Tibial nerve (tissue), 4 donors: ENCODE measurements at regions not wholly inside any gene's neighbourhood (a gene's known extent, or its start where the extent isn't known, plus 50 kb on each side); places are given as distances from the start of the nearest gene placed in this dataset.
A peak's percentile ranks its signal among the peaks of the same experiment; 100 is the strongest.

Experiments
- DNase-seq, 2 donors: peaks; one replicate each; pipeline ENCODE4 v3.0.0-alpha.2; 2019; ENCODE audit warnings: low spot score in 2 of 2
- H3K27ac ChIP-seq, 4 donors: fragments of 200-600 bp; sonication (generic) in 3 of 4; one replicate each; pipeline ENCODE4 v1.5.1; 2017 to 2019; ENCODE audit warnings: mild to moderate bottlenecking in 1 of 4
- H3K27me3 ChIP-seq, 2 donors: fragments of 200-600 bp; sonication (generic) in 1 of 2; one replicate each; pipeline versions ENCODE4 v1.5.1 to v1.6.0; 2017 to 2019
- H3K36me3 ChIP-seq, 3 donors: fragments of 200-600 bp; sonication (generic); one replicate each; pipeline ENCODE4 v1.5.1; 2018 to 2019
- H3K4me1 ChIP-seq, 4 donors: fragments of 200-600 bp; sonication (generic) in 3 of 4; one replicate each; pipeline ENCODE4 v1.5.1; 2017 to 2019
- H3K4me3 ChIP-seq, 4 donors: fragments of 200-600 bp; sonication (generic) in 3 of 4; one replicate each; pipeline ENCODE4 v1.5.1; 2017 to 2019; ENCODE audit warnings: mild to moderate bottlenecking in 1 of 4, moderate library complexity in 1 of 4
- H3K9me3 ChIP-seq, 4 donors: fragments of 200-600 bp; sonication (generic) in 3 of 4; one replicate each; pipeline ENCODE4 v1.5.1; 2017 to 2019
- CTCF ChIP-seq, 5 experiments: fragments of 200-600 bp in 3 of 5; fragments of 450-650 bp in 2 of 5; sonication (generic) in 3 of 5; IDR thresholded peaks; one replicate each; pipeline ENCODE4 v1.5.1; 2016 to 2019; ENCODE audit warnings: antibody characterized with exemption in 5 of 5, mild to moderate bottlenecking in 3 of 5, moderate library complexity in 2 of 5
- EP300 ChIP-seq, 2 donors: sonication (generic); formaldehyde crosslinking; IDR thresholded peaks; one replicate each; pipeline ENCODE4 v1.6.1; 2017; ENCODE audit warnings: antibody characterized with exemption in 2 of 2, mild to moderate bottlenecking in 1 of 2
- POLR2A ChIP-seq, 2 donors: fragments of 450-650 bp; IDR thresholded peaks; one replicate each; pipeline ENCODE4 v1.6.1; 2017; ENCODE audit warnings: antibody characterized with exemption in 2 of 2, mild to moderate bottlenecking in 2 of 2, moderate library complexity in 2 of 2
- WGBS, 2 donors: methylation state at CpG; one replicate each; pipeline ENCODE4 v1.1.5; 2018; 5-methylcytosine and 5-hydroxymethylcytosine counted together

GRCh38 chr2:66875941-66876462 lies 441.1 kb downstream of the MEIS1 start:
- no peak for TF ChIP-seq POLR2A (IDR thresholded peaks at IDR 0.05)
- TF ChIP-seq CTCF (IDR thresholded peaks at IDR 0.05), result no peak
- TF ChIP-seq EP300 (IDR thresholded peaks at IDR 0.05), result no peak
- WGBS, 2 donors, result 91% methylated on average over 2 of the region's 2 CpGs
- Histone ChIP-seq H3K9me3 (no peaks in the 10 kb centered on the region), H3K4me3 (no peak overlapping the region), H3K27me3 (no peaks in the 10 kb centered on the region), H3K27ac (no peak overlapping the region), H3K36me3 (no peaks in the 10 kb centered on the region), H3K4me1 (peaks cover 0 to 13% (median 0%) of the 10 kb centered on the region in 4 donors)
- no peak for DNase-seq

GRCh38 chr2:66885775-66886383 lies 451.0 kb downstream of the MEIS1 start:
- H3K27me3 ChIP-seq, result no peaks in the 10 kb centered on the region
- H3K36me3 ChIP-seq, result no peaks in the 10 kb centered on the region
- no peak overlapping the region for H3K4me3 ChIP-seq
- TF ChIP-seq CTCF (IDR thresholded peaks at IDR 0.05) (no peak), EP300 (IDR thresholded peaks at IDR 0.05) (no peak)
- no peak overlapping the region for H3K27ac ChIP-seq
- H3K9me3 ChIP-seq, result peaks cover 0 to 5% (median 2%) of the 10 kb centered on the region in 4 donors
- no peak for DNase-seq
- 50 to 69% methylated on average over 2 of the region's 2 CpGs for WGBS, 2 donors
- no peaks in the 10 kb centered on the region for H3K4me1 ChIP-seq

GRCh38 chr2:66888246-66888645 lies 453.3 kb downstream of the MEIS1 start:
- no peak for DNase-seq
- no peak overlapping the region for H3K4me3 ChIP-seq
- no peak for TF ChIP-seq CTCF (IDR thresholded peaks at IDR 0.05)
- 98 to 100% methylated on average over 1 of the region's 1 CpG for WGBS, 2 donors
- H3K27me3 ChIP-seq, result no peaks in the 10 kb centered on the region
- no peaks in the 10 kb centered on the region for H3K36me3 ChIP-seq
- H3K9me3 ChIP-seq, result peaks cover 0 to 5% (median 2%) of the 10 kb centered on the region in 4 donors
- no peaks in the 10 kb centered on the region for H3K4me1 ChIP-seq
- peak overlapping the region in 2 of 4 donors; percentile 16 to 28 for H3K27ac ChIP-seq

- TF ChIP-seq POLR2A (IDR thresholded peaks at IDR 0.05) (no peak), CTCF (IDR thresholded peaks at IDR 0.05) (no peak), EP300 (IDR thresholded peaks at IDR 0.05) (no peak)
- no peak overlapping the region for H3K4me3 ChIP-seq
- H3K36me3 ChIP-seq, result no peaks in the 10 kb centered on the region
- 40 to 47% methylated on average over 6 of the region's 6 CpGs for WGBS, 2 donors
- DNase-seq, result no peak
- H3K27me3 ChIP-seq, result no peaks in the 10 kb centered on the region
- H3K4me1 ChIP-seq, result no peaks in the 10 kb centered on the region
- peaks cover 0 to 5% (median 0%) of the 10 kb centered on the region in 4 donors for H3K9me3 ChIP-seq
- peak overlapping the region in 2 of 4 donors; percentile 16 to 28 for H3K27ac ChIP-seq
Observed at GRCh38 chr2:66888791-66889631, 454.1 kb downstream of the MEIS1 start.

GRCh38 chr2:66889632-66889882 lies 454.6 kb downstream of the MEIS1 start:
- Histone ChIP-seq H3K27ac (no peak overlapping the region), H3K27me3 (no peaks in the 10 kb centered on the region), H3K36me3 (no peaks in the 10 kb centered on the region), H3K4me3 (no peak overlapping the region), H3K9me3 (peaks cover 0 to under 1% (median 0%) of the 10 kb centered on the region in 4 donors), H3K4me1 (no peaks in the 10 kb centered on the region)
- DNase-seq, result no peak
- WGBS, 2 donors, result 70 to 82% methylated on average over 2 of the region's 2 CpGs
- TF ChIP-seq EP300 (IDR thresholded peaks at IDR 0.05) (no peak), CTCF (IDR thresholded peaks at IDR 0.05) (no peak), POLR2A (IDR thresholded peaks at IDR 0.05) (no peak)
